ENCODE measurements at regions not wholly inside any gene's neighbourhood (a gene's known extent, or its start where the extent isn't known, plus 50 kb on each side); places are given as distances from the start of the nearest gene placed in this dataset.

DNA sequence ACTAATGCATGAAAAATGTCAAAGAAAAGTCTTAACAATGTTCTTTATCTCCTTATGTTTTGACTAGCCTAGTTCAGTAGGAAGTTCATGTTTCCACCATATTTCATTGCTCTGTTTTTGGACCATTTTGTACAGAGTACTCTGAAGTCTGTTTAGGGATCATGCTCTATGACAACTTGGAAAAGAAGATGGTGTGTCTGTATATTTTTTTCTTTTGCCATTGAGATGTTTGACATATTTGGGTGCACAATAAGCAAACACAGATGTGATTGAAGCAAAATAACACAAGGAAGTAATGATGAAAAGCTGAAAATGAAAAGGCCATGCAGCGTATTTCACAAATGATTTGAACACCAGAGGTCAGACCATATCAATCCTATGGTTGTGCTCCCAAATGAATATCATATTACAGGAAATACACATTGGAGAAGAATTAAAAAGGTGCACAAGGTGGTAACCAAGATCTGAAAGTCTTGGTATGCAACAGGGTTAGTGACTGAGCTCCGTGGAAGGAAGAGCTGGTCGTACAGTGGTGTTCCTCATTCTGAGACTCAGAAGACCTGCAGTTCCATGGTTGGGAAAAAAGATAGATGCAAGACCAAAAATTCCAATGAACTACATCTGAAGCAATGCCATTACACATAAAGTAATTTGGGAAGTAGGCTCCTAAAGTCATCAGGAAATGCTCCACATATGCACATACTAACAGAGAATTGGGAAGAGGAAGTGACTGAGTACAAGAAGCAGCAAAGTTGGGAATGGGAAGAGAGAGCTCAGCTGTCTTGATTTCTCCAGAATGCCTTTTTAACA is 463.5 kb downstream of the LMO4 start:
- no peak overlapping the region for H3K4me3 ChIP-seq
- no peaks in the 10 kb centered on the region for H3K36me3 ChIP-seq
- H3K9me3 ChIP-seq, result no peaks in the 10 kb centered on the region
- ATAC-seq, result no peak
- H3K27me3 ChIP-seq, result no peaks in the 10 kb centered on the region
- TF ChIP-seq EP300 (IDR thresholded peaks at IDR 0.05), result no peak
- TF ChIP-seq POLR2AphosphoS5 (IDR thresholded peaks at IDR 0.05), result no peak
- TF ChIP-seq, protein P1, sequence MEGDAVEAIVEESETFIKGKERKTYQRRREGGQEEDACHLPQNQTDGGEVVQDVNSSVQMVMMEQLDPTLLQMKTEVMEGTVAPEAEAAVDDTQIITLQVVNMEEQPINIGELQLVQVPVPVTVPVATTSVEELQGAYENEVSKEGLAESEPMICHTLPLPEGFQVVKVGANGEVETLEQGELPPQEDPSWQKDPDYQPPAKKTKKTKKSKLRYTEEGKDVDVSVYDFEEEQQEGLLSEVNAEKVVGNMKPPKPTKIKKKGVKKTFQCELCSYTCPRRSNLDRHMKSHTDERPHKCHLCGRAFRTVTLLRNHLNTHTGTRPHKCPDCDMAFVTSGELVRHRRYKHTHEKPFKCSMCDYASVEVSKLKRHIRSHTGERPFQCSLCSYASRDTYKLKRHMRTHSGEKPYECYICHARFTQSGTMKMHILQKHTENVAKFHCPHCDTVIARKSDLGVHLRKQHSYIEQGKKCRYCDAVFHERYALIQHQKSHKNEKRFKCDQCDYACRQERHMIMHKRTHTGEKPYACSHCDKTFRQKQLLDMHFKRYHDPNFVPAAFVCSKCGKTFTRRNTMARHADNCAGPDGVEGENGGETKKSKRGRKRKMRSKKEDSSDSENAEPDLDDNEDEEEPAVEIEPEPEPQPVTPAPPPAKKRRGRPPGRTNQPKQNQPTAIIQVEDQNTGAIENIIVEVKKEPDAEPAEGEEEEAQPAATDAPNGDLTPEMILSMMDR (IDR thresholded peaks at IDR 0.05), result no peak
- TF ChIP-seq POLR2A (IDR thresholded peaks at IDR 0.05), result no peak
- H3K4me1 ChIP-seq, result peaks cover 0 to 7% (median 0%) of the 10 kb centered on the region in 3 donors
- no peak overlapping the region for H3K27ac ChIP-seq
- 80 to 89% methylated on average over 3 of the region's 3 CpGs for WGBS, 2 donors (ENCODE audit: low coverage in 1 of 2)

DNA sequence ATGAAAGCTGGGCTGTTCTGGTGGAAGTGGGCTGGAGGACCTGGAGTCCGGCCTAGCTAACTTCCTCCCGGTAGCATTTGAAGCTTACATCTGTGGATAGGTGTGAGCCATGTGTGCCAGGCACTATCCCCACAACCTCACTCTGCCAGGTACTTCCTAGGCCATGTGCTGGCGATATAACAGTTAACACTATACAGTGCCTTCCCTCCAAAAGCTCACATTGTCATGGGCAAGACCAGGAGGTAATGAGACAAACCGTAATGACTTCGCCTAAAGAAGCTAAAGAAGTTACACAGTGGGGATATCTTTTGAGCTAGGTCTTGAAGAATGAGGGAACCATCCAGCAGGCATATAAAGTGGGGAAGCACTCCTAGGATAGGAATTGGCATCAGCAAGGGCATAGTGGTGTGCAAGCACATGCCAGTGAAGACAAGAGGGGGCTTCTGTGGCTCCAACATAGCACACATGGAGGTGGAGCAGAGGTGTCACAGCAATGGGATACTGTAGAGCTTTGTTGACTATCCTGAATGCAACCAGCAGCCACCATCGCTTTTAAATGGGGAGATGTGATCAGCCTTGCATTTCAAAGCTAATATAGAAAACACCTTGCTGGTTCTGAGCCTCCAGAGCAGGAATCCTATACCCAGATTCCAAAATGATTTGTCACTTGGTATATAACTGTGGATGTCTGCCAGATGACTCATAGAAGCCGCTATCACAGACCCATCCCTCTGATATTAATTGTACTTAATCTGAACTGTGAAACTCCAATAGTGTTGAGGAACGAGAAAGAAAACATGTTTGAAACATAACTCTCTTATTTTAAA is 466.3 kb downstream of the LMO4 start:
- H3K4me1 ChIP-seq, result peaks cover 0 to 7% (median 0%) of the 10 kb centered on the region in 3 donors
- no peak overlapping the region for H3K27ac ChIP-seq
- 53 to 65% methylated on average over 3 to 8 of the region's 8 CpGs for WGBS, 2 donors (ENCODE audit: low coverage in 1 of 2)
- H3K36me3 ChIP-seq, result no peaks in the 10 kb centered on the region
- H3K27me3 ChIP-seq, result no peaks in the 10 kb centered on the region
- ATAC-seq, result no peak
- no peak overlapping the region for H3K4me3 ChIP-seq
- H3K9me3 ChIP-seq, result no peaks in the 10 kb centered on the region
- TF ChIP-seq, protein P1 (IDR thresholded peaks at IDR 0.05), result no peak
- TF ChIP-seq POLR2A (IDR thresholded peaks at IDR 0.05) (no peak), POLR2AphosphoS5 (IDR thresholded peaks at IDR 0.05) (no peak), EP300 (IDR thresholded peaks at IDR 0.05) (no peak)

DNA sequence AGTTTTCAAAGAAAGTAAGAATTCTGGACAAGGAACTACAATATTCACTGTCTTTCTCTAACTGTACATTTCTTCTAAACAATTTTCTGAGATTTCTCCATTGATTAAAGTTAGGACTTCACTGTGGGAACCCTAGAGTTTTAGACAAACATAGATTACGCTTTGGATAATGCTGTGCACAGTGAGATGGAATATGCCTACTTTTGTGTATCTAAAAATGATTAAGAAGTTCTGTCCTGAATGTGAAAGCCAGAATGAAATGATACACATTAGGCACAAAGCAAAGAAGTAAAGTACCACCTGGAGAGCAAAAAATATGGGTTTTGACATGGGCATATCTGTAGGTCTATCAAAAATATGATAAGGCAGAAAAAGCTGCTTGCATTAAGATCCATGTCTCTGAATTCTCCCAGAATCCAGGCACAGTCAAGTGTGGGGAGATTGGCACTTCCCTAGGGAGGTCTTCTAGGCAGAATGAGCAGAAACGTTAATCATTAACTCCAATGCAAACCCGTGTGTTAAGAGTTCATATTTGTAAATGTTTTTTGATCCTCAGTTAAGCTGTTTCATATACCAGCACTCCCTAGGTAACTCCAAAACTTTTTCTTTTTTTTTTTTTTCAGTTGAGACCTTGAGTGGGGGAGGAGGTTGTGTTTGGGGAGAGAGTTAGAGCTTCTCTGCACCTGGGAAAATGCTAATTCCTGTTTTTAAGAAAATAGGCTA is 467.1 kb downstream of the LMO4 start:
- Histone ChIP-seq H3K27me3 (no peaks in the 10 kb centered on the region), H3K4me1 (peaks cover 0 to 7% (median 0%) of the 10 kb centered on the region in 3 donors), H3K36me3 (no peaks in the 10 kb centered on the region), H3K9me3 (no peaks in the 10 kb centered on the region), H3K27ac (no peak overlapping the region), H3K4me3 (no peak overlapping the region)
- ATAC-seq, result no peak
- WGBS, 2 donors (ENCODE audit: low coverage in 1 of 2), result 64 to 85% methylated on average over 3 of the region's 3 CpGs
- TF ChIP-seq, protein P1 (IDR thresholded peaks at IDR 0.05), result no peak
- TF ChIP-seq POLR2A (IDR thresholded peaks at IDR 0.05) (no peak), EP300 (IDR thresholded peaks at IDR 0.05) (no peak), POLR2AphosphoS5 (IDR thresholded peaks at IDR 0.05) (no peak)

DNA sequence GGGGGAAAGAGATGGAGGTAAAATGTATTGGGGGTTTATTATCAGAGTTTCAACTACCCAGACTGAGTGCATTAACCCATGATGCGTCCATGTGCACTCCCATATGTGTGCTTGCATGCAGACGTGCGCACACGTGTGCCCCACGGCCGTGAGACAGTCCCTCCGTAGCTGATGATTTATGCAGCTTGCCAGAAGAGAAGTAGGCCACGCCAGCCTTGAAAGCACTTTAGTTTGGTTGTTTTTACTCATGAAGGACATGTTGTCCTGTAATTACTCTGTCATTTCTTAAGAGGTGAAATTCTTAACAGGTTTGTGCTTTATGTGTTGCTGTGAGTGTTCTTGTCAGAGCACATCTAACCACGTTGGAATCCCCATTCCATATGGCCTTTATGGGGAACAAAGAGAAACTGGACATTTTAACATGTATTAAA is 467.8 kb downstream of the LMO4 start:
- Histone ChIP-seq H3K4me1 (peaks cover 0 to 7% (median 0%) of the 10 kb centered on the region in 3 donors), H3K9me3 (no peaks in the 10 kb centered on the region), H3K4me3 (no peak overlapping the region), H3K36me3 (no peaks in the 10 kb centered on the region), H3K27ac (no peak overlapping the region), H3K27me3 (no peaks in the 10 kb centered on the region)
- WGBS, 2 donors (ENCODE audit: low coverage in 1 of 2), result 82 to 83% methylated on average over 6 to 9 of the region's 9 CpGs
- ATAC-seq, result no peak
- TF ChIP-seq POLR2AphosphoS5 (IDR thresholded peaks at IDR 0.05), result no peak
- no peak for TF ChIP-seq EP300 (IDR thresholded peaks at IDR 0.05)
- no peak for TF ChIP-seq POLR2A (IDR thresholded peaks at IDR 0.05)
- TF ChIP-seq, protein P1 (IDR thresholded peaks at IDR 0.05), result no peak
